Activated T-helper 1 cell treated with Interleukin-2 at 50 U/mL for 16 hours (primary cell): ENCODE measurements at regions not wholly inside any gene's neighbourhood (a gene's known extent, or its start where the extent isn't known, plus 50 kb on each side); places are given as distances from the start of the nearest gene placed in this dataset.

Experiments used
- DNase-seq: peaks from one replicate; pipeline ENCODE4 v3.0.0-alpha.2; 2020; ENCODE audit warnings: low read depth

- no peak for DNase-seq
Observed at GRCh38 chr3:102114264-102114979, 265.1 kb downstream of the NFKBIZ start.

GRCh38 chr3:102122527-102122926 lies 273.2 kb downstream of the NFKBIZ start:
- DNase-seq, result no peak

- DNase-seq, result no peak
Observed at GRCh38 chr3:102123590-102124190, 274.4 kb downstream of the NFKBIZ start.

GRCh38 chr3:102124282-102124681 lies 275.0 kb downstream of the NFKBIZ start:
- no peak for DNase-seq

GRCh38 chr3:102124704-102125103 lies 275.4 kb downstream of the NFKBIZ start:
- DNase-seq, result no peak

GRCh38 chr3:102125197-102125993 lies 276.1 kb downstream of the NFKBIZ start:
- no peak for DNase-seq

GRCh38 chr3:102125994-102126368 lies 276.7 kb downstream of the NFKBIZ start:
- DNase-seq, result no peak

- no peak for DNase-seq
Observed at GRCh38 chr3:102129760-102130608, 280.7 kb downstream of the NFKBIZ start.

GRCh38 chr3:102132370-102132769 lies 283.1 kb downstream of the NFKBIZ start:
- DNase-seq, result no peak

- no peak for DNase-seq
Observed at GRCh38 chr3:102133376-102133775, 284.1 kb downstream of the NFKBIZ start.

GRCh38 chr3:102135316-102135715 lies 286.0 kb downstream of the NFKBIZ start:
- no peak for DNase-seq

GRCh38 chr3:102136183-102136582 lies 286.9 kb downstream of the NFKBIZ start:
- DNase-seq, result no peak

GRCh38 chr3:102140116-102140515 lies 290.8 kb downstream of the NFKBIZ start:
- no peak for DNase-seq

GRCh38 chr3:102141096-102141927 lies 292.0 kb downstream of the NFKBIZ start:
- no peak for DNase-seq

GRCh38 chr3:102141928-102142239 lies 292.6 kb downstream of the NFKBIZ start:
- no peak for DNase-seq

- no peak for DNase-seq
Observed at GRCh38 chr3:102142379-102143060, 292.3 kb upstream of the ZPLD1 start.

- no peak for DNase-seq
Observed at GRCh38 chr3:102143536-102143935, 291.3 kb upstream of the ZPLD1 start.

- no peak for DNase-seq
Observed at GRCh38 chr3:102144063-102144462, 290.8 kb upstream of the ZPLD1 start.

GRCh38 chr3:102148598-102149337 lies 286.0 kb upstream of the ZPLD1 start:
- no peak for DNase-seq

- no peak for DNase-seq
Observed at GRCh38 chr3:102151935-102152334, 282.9 kb upstream of the ZPLD1 start.
